Stimulated activated naive CD8-positive, alpha-beta T cell treated with anti-CD3 and anti-CD28 coated beads, Interleukin-15, amount 100 ng/mL, for 72 hours (primary cell): ENCODE measurements at regions not wholly inside any gene's neighbourhood (a gene's known extent, or its start where the extent isn't known, plus 50 kb on each side); places are given as distances from the start of the nearest gene placed in this dataset.
A peak's percentile ranks its signal among the peaks of the same experiment; 100 is the strongest.

Experiments used
- ATAC-seq: fragments of 150-1000 bp; cut with Tn5 transposase; 2 replicates; pipeline ENCODE4 v1.10.0; 2021; ENCODE audit warnings: mild to moderate bottlenecking, moderate library complexity
- DNase-seq, 2 donors: peaks; one replicate each; pipeline ENCODE4 v3.0.0; 2021 to 2022
- H3K27ac Mint-ChIP-seq, 2 donors: one replicate each; pipeline ENCODE4 v1.8.0; 2022; ENCODE audit warnings: mild to moderate bottlenecking in 2 of 2, mixed read lengths in 2 of 2, moderate library complexity in 2 of 2
- H3K27me3 Mint-ChIP-seq: one replicate; pipeline ENCODE4 v1.8.0; 2022; ENCODE audit warnings: mixed read lengths
- H3K4me1 Mint-ChIP-seq: one replicate; pipeline ENCODE4 v1.8.0; 2022; ENCODE audit warnings: mild to moderate bottlenecking, mixed read lengths
- H3K4me3 Mint-ChIP-seq, 2 donors: one replicate each; pipeline ENCODE4 v1.8.0; 2022; ENCODE audit warnings: mild to moderate bottlenecking in 2 of 2, mixed read lengths in 2 of 2, moderate library complexity in 1 of 2
- H3K9me3 Mint-ChIP-seq, 2 donors: one replicate each; pipeline ENCODE4 v1.8.0; 2022; ENCODE audit warnings: mixed read lengths in 2 of 2

GRCh38 chr5:54721116-54721515, 203.6 kb downstream of the SNX18 start:
- DNase-seq = no peak
- peaks cover 12% of the 10 kb centered on the region for H3K4me1 Mint-ChIP-seq
- ATAC-seq = no peak
- H3K27me3 Mint-ChIP-seq = no peaks in the 10 kb centered on the region
- no peak overlapping the region for H3K4me3 Mint-ChIP-seq
- peaks cover 0 to 15% of the 10 kb centered on the region in 2 donors for H3K9me3 Mint-ChIP-seq
- no peak overlapping the region for H3K27ac Mint-ChIP-seq

- no peak for ATAC-seq
- no peaks in the 10 kb centered on the region for H3K27me3 Mint-ChIP-seq
- peaks cover 12% of the 10 kb centered on the region for H3K4me1 Mint-ChIP-seq
- H3K27ac Mint-ChIP-seq = no peak overlapping the region
- DNase-seq = no peak
- no peak overlapping the region for H3K4me3 Mint-ChIP-seq
- peaks cover 6 to 22% of the 10 kb centered on the region in 2 donors for H3K9me3 Mint-ChIP-seq
Observed at GRCh38 chr5:54720341-54720740, 202.8 kb downstream of the SNX18 start.

- Mint-ChIP-seq H3K9me3 (peaks cover 6 to 25% of the 10 kb centered on the region in 2 donors), H3K27ac (no peak overlapping the region), H3K27me3 (no peaks in the 10 kb centered on the region), H3K4me1 (peaks cover 12% of the 10 kb centered on the region), H3K4me3 (no peak overlapping the region)
- no peak for ATAC-seq
- DNase-seq = no peak
Observed at GRCh38 chr5:54719384-54720283, 202.1 kb downstream of the SNX18 start.

GRCh38 chr5:54718656-54719055, 201.1 kb downstream of the SNX18 start:
- Mint-ChIP-seq H3K27me3 (no peaks in the 10 kb centered on the region), H3K27ac (no peak overlapping the region), H3K4me3 (no peak overlapping the region), H3K4me1 (peaks cover 12% of the 10 kb centered on the region), H3K9me3 (peaks cover 8 to 27% of the 10 kb centered on the region in 2 donors)
- DNase-seq (no peak), ATAC-seq (no peak)

GRCh38 chr5:54717870-54718269, 200.3 kb downstream of the SNX18 start:
- no peak overlapping the region for H3K4me3 Mint-ChIP-seq
- peak overlapping the region in 1 of 2 donors; percentile 94 for H3K27ac Mint-ChIP-seq
- ATAC-seq (peak; percentile 90), DNase-seq (peak in 1 of 2 donors; percentile 37)
- H3K9me3 Mint-ChIP-seq = peaks cover 12 to 19% of the 10 kb centered on the region in 2 donors
- peaks cover 12% of the 10 kb centered on the region for H3K4me1 Mint-ChIP-seq
- H3K27me3 Mint-ChIP-seq = no peaks in the 10 kb centered on the region

- peak; percentile 61 for ATAC-seq
Observed at GRCh38 chr5:54717459-54717858, 199.9 kb downstream of the SNX18 start.

GRCh38 chr5:54713923-54714581, 196.5 kb downstream of the SNX18 start:
- no peak for DNase-seq
- Mint-ChIP-seq H3K9me3 (peaks cover 17 to 20% of the 10 kb centered on the region in 2 donors), H3K4me1 (peaks cover 12% of the 10 kb centered on the region), H3K27me3 (no peaks in the 10 kb centered on the region), H3K4me3 (no peak overlapping the region), H3K27ac (peak overlapping the region in 1 of 2 donors; percentile 58)
- no peak for ATAC-seq

More at GRCh38 chr5:54717459-54717858, 199.9 kb downstream of the SNX18 start:
- Mint-ChIP-seq H3K4me3 (no peak overlapping the region), H3K4me1 (peaks cover 12% of the 10 kb centered on the region), H3K27ac (peak overlapping the region in 1 of 2 donors; percentile 94), H3K27me3 (no peaks in the 10 kb centered on the region), H3K9me3 (peaks cover 12 to 17% of the 10 kb centered on the region in 2 donors)
- no peak for DNase-seq

- no peaks in the 10 kb centered on the region for H3K4me1 Mint-ChIP-seq
- no peak overlapping the region for H3K4me3 Mint-ChIP-seq
- no peak overlapping the region for H3K27ac Mint-ChIP-seq
- ATAC-seq = no peak
- peaks cover 0 to 14% of the 10 kb centered on the region in 2 donors for H3K9me3 Mint-ChIP-seq
- DNase-seq = no peak
- H3K27me3 Mint-ChIP-seq = no peaks in the 10 kb centered on the region
Observed at GRCh38 chr5:54709096-54709495, 191.5 kb downstream of the SNX18 start.

GRCh38 chr5:54707841-54708240, 190.3 kb downstream of the SNX18 start:
- H3K27ac Mint-ChIP-seq = no peak overlapping the region
- peaks cover 0 to 8% of the 10 kb centered on the region in 2 donors for H3K9me3 Mint-ChIP-seq
- DNase-seq (no peak), ATAC-seq (no peak)
- no peaks in the 10 kb centered on the region for H3K4me1 Mint-ChIP-seq
- H3K27me3 Mint-ChIP-seq = no peaks in the 10 kb centered on the region
- no peak overlapping the region for H3K4me3 Mint-ChIP-seq

- no peaks in the 10 kb centered on the region for H3K4me1 Mint-ChIP-seq
- no peak overlapping the region for H3K27ac Mint-ChIP-seq
- no peak for ATAC-seq
- no peaks in the 10 kb centered on the region for H3K27me3 Mint-ChIP-seq
- H3K4me3 Mint-ChIP-seq = no peak overlapping the region
- DNase-seq = no peak
- H3K9me3 Mint-ChIP-seq = no peaks in the 10 kb centered on the region
Observed at GRCh38 chr5:54705994-54706653, 188.6 kb downstream of the SNX18 start.

GRCh38 chr5:54704825-54705224, 187.3 kb downstream of the SNX18 start:
- H3K4me3 Mint-ChIP-seq = no peak overlapping the region
- H3K27me3 Mint-ChIP-seq = no peaks in the 10 kb centered on the region
- ATAC-seq (no peak), DNase-seq (no peak)
- no peak overlapping the region for H3K27ac Mint-ChIP-seq
- H3K9me3 Mint-ChIP-seq = no peaks in the 10 kb centered on the region
- no peaks in the 10 kb centered on the region for H3K4me1 Mint-ChIP-seq

GRCh38 chr5:54704333-54704732, 186.8 kb downstream of the SNX18 start:
- Mint-ChIP-seq H3K27me3 (no peaks in the 10 kb centered on the region), H3K4me1 (no peaks in the 10 kb centered on the region), H3K27ac (peak overlapping the region in 1 of 2 donors; percentile 28), H3K4me3 (no peak overlapping the region), H3K9me3 (no peaks in the 10 kb centered on the region)
- DNase-seq (no peak), ATAC-seq (no peak)

GRCh38 chr5:54703565-54704255, 186.2 kb downstream of the SNX18 start:
- H3K4me3 Mint-ChIP-seq = no peak overlapping the region
- H3K9me3 Mint-ChIP-seq = no peaks in the 10 kb centered on the region
- no peak for DNase-seq
- H3K27ac Mint-ChIP-seq = no peak overlapping the region
- H3K27me3 Mint-ChIP-seq = no peaks in the 10 kb centered on the region
- H3K4me1 Mint-ChIP-seq = no peaks in the 10 kb centered on the region
- ATAC-seq = no peak

GRCh38 chr5:54703133-54703532, 185.6 kb downstream of the SNX18 start:
- Mint-ChIP-seq H3K9me3 (no peaks in the 10 kb centered on the region), H3K27ac (no peak overlapping the region), H3K4me3 (no peak overlapping the region), H3K27me3 (no peaks in the 10 kb centered on the region), H3K4me1 (no peaks in the 10 kb centered on the region)
- no peak for DNase-seq
- ATAC-seq = no peak

- no peak overlapping the region for H3K27ac Mint-ChIP-seq
- H3K4me1 Mint-ChIP-seq = no peaks in the 10 kb centered on the region
- DNase-seq = no peak
- no peaks in the 10 kb centered on the region for H3K9me3 Mint-ChIP-seq
- no peaks in the 10 kb centered on the region for H3K27me3 Mint-ChIP-seq
- H3K4me3 Mint-ChIP-seq = no peak overlapping the region
- ATAC-seq = no peak
Observed at GRCh38 chr5:54702470-54702869, 184.9 kb downstream of the SNX18 start.
